Ascending aorta (tissue), 2 donors: ENCODE measurements at regions not wholly inside any gene's neighbourhood (a gene's known extent, or its start where the extent isn't known, plus 50 kb on each side); places are given as distances from the start of the nearest gene placed in this dataset.
"Not testable (repeated sequence)": the region's sequence is repeated elsewhere in the genome, so short reads cannot be mapped to it uniquely, and the experiment has no call there.

Experiments used
- DNase-seq, 2 donors: peaks; one replicate each; pipeline ENCODE4 v3.0.0-alpha.2; 2019; ENCODE audit warnings: low spot score in 2 of 2
- H3K27ac ChIP-seq, 2 donors: fragments of 200-600 bp; sonication (generic); one replicate each; pipeline ENCODE4 v1.5.1; 2016 to 2017; ENCODE audit warnings: mild to moderate bottlenecking in 1 of 2
- H3K27me3 ChIP-seq: fragments of 200-600 bp; sonication (generic); one replicate; pipeline ENCODE4 v1.5.1; 2017
- H3K36me3 ChIP-seq, 2 donors: fragments of 200-600 bp; sonication (generic); one replicate each; pipeline ENCODE4 v1.5.1; 2016
- H3K4me1 ChIP-seq, 2 donors: fragments of 200-600 bp; sonication (generic); one replicate each; pipeline ENCODE4 v1.5.1; 2016 to 2017; ENCODE audit warnings: mild to moderate bottlenecking in 1 of 2
- H3K4me3 ChIP-seq, 2 donors: fragments of 200-600 bp; sonication (generic); one replicate each; pipeline ENCODE4 v1.5.1; 2016 to 2017; ENCODE audit warnings: mild to moderate bottlenecking in 1 of 2
- H3K9me3 ChIP-seq, 2 donors: fragments of 200-600 bp; sonication (generic); one replicate each; pipeline ENCODE4 v1.5.1; 2016
- CTCF ChIP-seq, 3 experiments: fragments of 200-600 bp in 2 of 3; fragments of 450-650 bp in 1 of 3; sonication (generic) in 2 of 3; IDR thresholded peaks; one replicate each; pipeline ENCODE4 v1.5.1; 2016 to 2019; ENCODE audit warnings: antibody characterized with exemption in 3 of 3, mild to moderate bottlenecking in 1 of 3, moderate library complexity in 1 of 3
- intact Hi-C: fragments of 100-400 bp; cut with DNase I; formaldehyde crosslinking; loops from one replicate; pipeline ENCODE4 v1.15.1; 2023

- H3K27ac ChIP-seq = no peak overlapping the region
- no peaks in the 10 kb centered on the region for H3K4me1 ChIP-seq
- intact Hi-C loops = no loop called here
Observed at GRCh38 chr12:92234533-92234932, 88.9 kb upstream of the BTG1 start.

GRCh38 chr12:92233346-92234015 lies 87.8 kb upstream of the BTG1 start:
- no peaks in the 10 kb centered on the region for H3K9me3 ChIP-seq
- no peak overlapping the region for H3K4me3 ChIP-seq
- H3K36me3 ChIP-seq = no peaks in the 10 kb centered on the region
- H3K27me3 ChIP-seq = no peaks in the 10 kb centered on the region
- no peak overlapping the region for H3K27ac ChIP-seq
- intact Hi-C loops = no loop called here
- no peak for TF ChIP-seq CTCF (IDR thresholded peaks at IDR 0.05)
- DNase-seq = no peak
- H3K4me1 ChIP-seq = no peaks in the 10 kb centered on the region

More at GRCh38 chr12:92234533-92234932, 88.9 kb upstream of the BTG1 start:
- H3K9me3 ChIP-seq = no peaks in the 10 kb centered on the region
- H3K36me3 ChIP-seq = no peaks in the 10 kb centered on the region
- no peaks in the 10 kb centered on the region for H3K27me3 ChIP-seq
- no peak for TF ChIP-seq CTCF (IDR thresholded peaks at IDR 0.05)
- H3K4me3 ChIP-seq = no peak overlapping the region
- DNase-seq = no peak

- H3K4me1 ChIP-seq, H3K27me3 ChIP-seq, intact Hi-C loops, H3K4me3 ChIP-seq, DNase-seq, H3K27ac ChIP-seq, H3K36me3 ChIP-seq, H3K9me3 ChIP-seq: not testable (repeated sequence)
Observed at GRCh38 chr12:92232371-92232932, 86.8 kb upstream of the BTG1 start.

GRCh38 chr12:92231945-92232344 lies 86.3 kb upstream of the BTG1 start:
- DNase-seq, H3K9me3 ChIP-seq, H3K4me3 ChIP-seq, H3K27ac ChIP-seq, H3K36me3 ChIP-seq, H3K27me3 ChIP-seq, H3K4me1 ChIP-seq, intact Hi-C loops: not testable (repeated sequence)

- DNase-seq, H3K36me3 ChIP-seq, intact Hi-C loops, H3K4me3 ChIP-seq, H3K27me3 ChIP-seq, H3K4me1 ChIP-seq, H3K9me3 ChIP-seq, H3K27ac ChIP-seq: not testable (repeated sequence)
Observed at GRCh38 chr12:92231532-92231931, 85.9 kb upstream of the BTG1 start.

- DNase-seq = no peak
- H3K27me3 ChIP-seq = no peaks in the 10 kb centered on the region
- TF ChIP-seq CTCF (IDR thresholded peaks at IDR 0.05) = no peak
Observed at GRCh38 chr12:92229381-92229780, 83.7 kb upstream of the BTG1 start.

GRCh38 chr12:92226961-92227360 lies 81.3 kb upstream of the BTG1 start:
- no peak for DNase-seq
- no peak for TF ChIP-seq CTCF (IDR thresholded peaks at IDR 0.05)
- H3K4me1 ChIP-seq = peaks cover 0 to 4% of the 10 kb centered on the region in 2 donors
- no peaks in the 10 kb centered on the region for H3K9me3 ChIP-seq
- no peaks in the 10 kb centered on the region for H3K36me3 ChIP-seq
- H3K27me3 ChIP-seq = no peaks in the 10 kb centered on the region
- H3K4me3 ChIP-seq = no peak overlapping the region
- no peak overlapping the region for H3K27ac ChIP-seq
- intact Hi-C loops = no loop called here

More at GRCh38 chr12:92229381-92229780, 83.7 kb upstream of the BTG1 start:
- Histone ChIP-seq H3K27ac (no peak overlapping the region), H3K9me3 (no peaks in the 10 kb centered on the region), H3K36me3 (no peaks in the 10 kb centered on the region), H3K4me3 (no peak overlapping the region), H3K4me1 (peaks cover 0 to 4% of the 10 kb centered on the region in 2 donors)
- intact Hi-C loops = no loop called here
